ENCODE measurements at regions not wholly inside any gene's neighbourhood (a gene's known extent, or its start where the extent isn't known, plus 50 kb on each side); places are given as distances from the start of the nearest gene placed in this dataset.
"Not testable (repeated sequence)": the region's sequence is repeated elsewhere in the genome, so short reads cannot be mapped to it uniquely, and the experiment has no call there.

DNA sequence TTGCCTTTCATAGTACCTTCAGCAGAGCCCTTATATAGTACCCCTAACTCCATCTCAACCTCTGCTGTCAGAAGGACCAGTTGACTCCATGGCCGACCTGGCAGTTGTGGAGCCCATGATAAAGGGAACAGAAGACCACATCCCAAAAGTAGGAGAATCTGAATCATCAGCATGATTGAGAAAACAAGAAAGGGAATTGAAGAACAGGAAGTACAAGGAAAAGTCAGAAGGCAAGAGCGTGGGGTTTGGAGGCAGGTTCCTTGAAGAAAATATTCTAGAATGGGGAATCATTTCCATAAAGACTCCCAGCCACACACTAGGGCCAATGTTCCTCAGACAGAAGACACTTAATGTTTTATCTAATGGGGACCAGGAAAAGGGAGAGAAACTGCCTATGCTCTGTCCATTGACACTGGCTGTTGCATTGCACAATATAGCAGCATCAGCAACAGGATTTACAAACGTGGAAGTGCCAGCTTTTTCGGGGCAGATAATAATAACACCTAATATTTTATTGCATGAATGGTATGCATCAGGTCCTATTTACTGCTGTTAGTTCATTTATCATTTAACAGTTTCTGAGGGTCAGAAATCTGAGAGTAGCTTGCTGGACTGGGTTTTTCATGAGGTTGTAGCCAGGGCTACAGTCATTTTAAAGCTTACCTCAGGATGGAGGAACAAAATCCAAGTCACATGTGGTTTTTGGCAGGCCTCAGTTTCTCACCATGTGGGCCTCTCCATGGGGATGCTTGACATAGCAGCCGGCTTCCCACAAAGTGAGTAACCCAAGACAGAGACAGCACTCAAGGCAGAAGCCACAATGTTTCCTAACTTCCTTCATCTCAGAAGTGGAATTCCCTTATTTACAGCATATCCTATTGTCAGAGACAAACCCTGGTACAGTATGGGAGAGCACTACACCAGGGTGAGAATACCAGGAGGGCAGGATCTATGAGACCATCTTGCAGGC, 483.4 kb downstream of the PLPP3 start:
- H3F3A ChIP-seq (ENCODE audit: low read depth): no peaks in the 10 kb centered on the region
- no peak overlapping the region for H3K4me3 ChIP-seq
- H3K9me3 Mint-ChIP-seq: no peaks in the 10 kb centered on the region
- no peaks in the 10 kb centered on the region for H3K27me3 ChIP-seq
- H3K36me3 Mint-ChIP-seq: no peaks in the 10 kb centered on the region
- H3K4me1 Mint-ChIP-seq: no peaks in the 10 kb centered on the region
- no peak overlapping the region for H3K27ac ChIP-seq
- no peaks in the 10 kb centered on the region for H3K36me3 ChIP-seq
- peaks cover 10% of the 10 kb centered on the region for H3K4me1 ChIP-seq
- H3K4me2 ChIP-seq: no peak overlapping the region
- H3K27me3 Mint-ChIP-seq (ENCODE audit: insufficient read depth, low read depth): no peaks in the 10 kb centered on the region
- H3K4me3 Mint-ChIP-seq: no peak overlapping the region
- H3K9ac ChIP-seq: no peak overlapping the region
- TF ChIP-seq, protein P1, sequence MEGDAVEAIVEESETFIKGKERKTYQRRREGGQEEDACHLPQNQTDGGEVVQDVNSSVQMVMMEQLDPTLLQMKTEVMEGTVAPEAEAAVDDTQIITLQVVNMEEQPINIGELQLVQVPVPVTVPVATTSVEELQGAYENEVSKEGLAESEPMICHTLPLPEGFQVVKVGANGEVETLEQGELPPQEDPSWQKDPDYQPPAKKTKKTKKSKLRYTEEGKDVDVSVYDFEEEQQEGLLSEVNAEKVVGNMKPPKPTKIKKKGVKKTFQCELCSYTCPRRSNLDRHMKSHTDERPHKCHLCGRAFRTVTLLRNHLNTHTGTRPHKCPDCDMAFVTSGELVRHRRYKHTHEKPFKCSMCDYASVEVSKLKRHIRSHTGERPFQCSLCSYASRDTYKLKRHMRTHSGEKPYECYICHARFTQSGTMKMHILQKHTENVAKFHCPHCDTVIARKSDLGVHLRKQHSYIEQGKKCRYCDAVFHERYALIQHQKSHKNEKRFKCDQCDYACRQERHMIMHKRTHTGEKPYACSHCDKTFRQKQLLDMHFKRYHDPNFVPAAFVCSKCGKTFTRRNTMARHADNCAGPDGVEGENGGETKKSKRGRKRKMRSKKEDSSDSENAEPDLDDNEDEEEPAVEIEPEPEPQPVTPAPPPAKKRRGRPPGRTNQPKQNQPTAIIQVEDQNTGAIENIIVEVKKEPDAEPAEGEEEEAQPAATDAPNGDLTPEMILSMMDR (IDR thresholded peaks at IDR 0.05): no peak
- no peak for TF ChIP-seq EZH2phosphoT487 (IDR thresholded peaks at IDR 0.05)
- no peak for TF ChIP-seq EZH2 (IDR thresholded peaks at IDR 0.05)
- H3K9me3 ChIP-seq (ENCODE audit: low read depth): no peaks in the 10 kb centered on the region
- no peaks in the 10 kb centered on the region for H3K79me2 ChIP-seq (ENCODE audit: low read depth)
- no peaks in the 10 kb centered on the region for H4K20me1 ChIP-seq (ENCODE audit: low read depth)
- no peak for DNase-seq (ENCODE audit: low spot score)
- H2AFZ ChIP-seq (replicated peaks): no peak overlapping the region
- H3K27ac Mint-ChIP-seq: no peak overlapping the region

DNA sequence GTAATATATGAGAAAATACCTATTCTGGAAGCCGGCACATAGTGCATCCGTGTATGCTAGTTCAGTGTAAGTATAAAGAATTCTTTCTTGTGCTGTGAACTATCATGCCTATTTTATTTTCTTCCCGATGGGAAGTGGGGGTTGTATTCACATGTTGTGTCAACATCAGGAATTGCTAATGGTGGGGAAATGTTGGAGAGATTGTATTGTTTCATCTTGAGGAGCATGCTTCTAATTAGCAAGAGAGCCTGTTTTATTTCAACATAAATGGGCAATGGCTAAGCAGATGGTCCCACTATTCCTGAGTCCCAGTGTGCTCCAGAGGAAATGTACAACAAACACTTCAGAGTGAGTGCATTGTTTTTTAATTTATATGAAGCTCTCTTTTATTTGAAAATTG, 485.2 kb downstream of the PLPP3 start:
- Histone ChIP-seq H3K27me3 (no peaks in the 10 kb centered on the region), H3F3A (ENCODE audit: low read depth) (no peaks in the 10 kb centered on the region), H3K79me2 (ENCODE audit: low read depth) (no peaks in the 10 kb centered on the region), H3K27ac (no peak overlapping the region), H2AFZ (replicated peaks) (no peak overlapping the region), H3K4me3 (no peak overlapping the region), H3K4me2 (no peak overlapping the region), H3K9me3 (ENCODE audit: low read depth) (no peaks in the 10 kb centered on the region), H4K20me1 (ENCODE audit: low read depth) (no peaks in the 10 kb centered on the region), H3K36me3 (no peaks in the 10 kb centered on the region), H3K4me1 (peaks cover 10% of the 10 kb centered on the region), H3K9ac (no peak overlapping the region)
- DNase-seq (ENCODE audit: low spot score): no peak
- TF ChIP-seq EZH2phosphoT487 (IDR thresholded peaks at IDR 0.05): no peak
- TF ChIP-seq, protein P1 (IDR thresholded peaks at IDR 0.05): no peak
- TF ChIP-seq EZH2 (IDR thresholded peaks at IDR 0.05): no peak
- Mint-ChIP-seq H3K27ac (peak overlapping the region; percentile 50), H3K9me3 (no peaks in the 10 kb centered on the region), H3K27me3 (ENCODE audit: insufficient read depth, low read depth) (no peaks in the 10 kb centered on the region), H3K36me3 (no peaks in the 10 kb centered on the region), H3K4me3 (no peak overlapping the region), H3K4me1 (no peaks in the 10 kb centered on the region)

DNA sequence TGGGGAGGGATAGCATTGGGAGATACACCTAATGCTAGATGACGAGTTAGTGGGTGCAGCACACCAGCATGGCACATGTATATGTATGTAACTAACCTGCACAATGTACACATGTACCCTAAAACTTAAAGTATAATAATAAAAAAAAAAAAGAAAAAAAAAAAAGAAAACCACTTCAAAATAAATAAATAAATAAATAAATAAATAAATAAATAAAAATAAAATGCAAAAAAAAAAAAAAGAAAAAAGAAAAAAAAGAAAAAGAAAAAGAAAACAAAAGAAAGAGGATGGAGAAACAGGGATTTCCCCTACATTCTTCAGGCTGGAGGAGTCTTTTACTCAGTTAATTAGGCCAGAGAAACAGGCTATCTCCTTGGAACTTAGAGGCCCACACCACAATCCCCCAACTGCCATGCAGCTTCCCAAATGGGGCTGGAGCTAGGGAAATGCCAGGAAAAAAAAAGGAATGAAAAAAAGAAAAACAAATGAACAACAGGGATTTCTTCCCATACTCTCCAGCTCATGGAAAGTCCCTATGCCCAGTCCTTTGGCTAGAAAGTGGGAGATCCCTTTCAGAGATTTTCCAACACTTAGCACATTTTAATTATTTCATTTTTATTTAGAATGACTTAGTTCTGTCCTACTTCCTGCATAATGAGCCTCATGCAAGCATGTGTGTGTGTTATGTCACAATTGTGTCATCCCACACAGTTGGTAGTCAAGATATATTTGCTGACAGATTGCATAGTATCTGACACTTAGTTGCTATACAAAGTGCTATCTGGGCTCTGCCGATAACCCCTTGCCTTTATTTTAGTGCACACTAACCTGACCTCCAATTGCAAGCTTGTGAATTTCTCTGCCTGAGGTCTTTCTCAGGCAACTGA, 486.4 kb downstream of the PLPP3 start:
- no peak for TF ChIP-seq EZH2phosphoT487 (IDR thresholded peaks at IDR 0.05)
- TF ChIP-seq, protein P1 (IDR thresholded peaks at IDR 0.05): no peak
- no peak for TF ChIP-seq EZH2 (IDR thresholded peaks at IDR 0.05)

DNA sequence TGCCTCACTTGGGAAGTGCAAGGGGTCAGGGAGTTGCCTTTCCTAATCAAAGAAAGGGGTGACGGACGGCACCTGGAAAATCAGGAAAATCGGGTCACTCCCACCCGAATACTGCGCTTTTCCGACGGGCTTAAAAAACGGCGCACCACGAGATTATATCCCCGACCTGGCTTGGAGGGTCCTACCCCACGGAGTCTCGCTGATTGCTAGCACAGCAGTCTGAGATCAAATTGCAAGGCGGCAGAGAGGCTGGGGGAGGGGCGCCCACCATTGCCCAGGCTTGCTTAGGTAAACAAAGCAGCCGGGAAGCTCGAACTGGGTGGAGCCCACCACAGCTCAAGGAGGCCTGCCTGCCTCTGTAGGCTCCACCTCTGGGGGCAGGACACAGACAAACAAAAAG, 489.5 kb downstream of the PLPP3 start:
- peaks cover 12% of the 10 kb centered on the region for H3K9me3 Mint-ChIP-seq
- not testable (repeated sequence) for H3K79me2 ChIP-seq (ENCODE audit: low read depth); H3F3A ChIP-seq (ENCODE audit: low read depth); H3K9me3 ChIP-seq (ENCODE audit: low read depth); H3K27me3 ChIP-seq; H3K9ac ChIP-seq; DNase-seq (ENCODE audit: low spot score); H3K36me3 Mint-ChIP-seq; H3K27me3 Mint-ChIP-seq (ENCODE audit: insufficient read depth, low read depth); H4K20me1 ChIP-seq (ENCODE audit: low read depth); H3K4me1 Mint-ChIP-seq; H3K4me3 ChIP-seq; H3K4me2 ChIP-seq; H3K36me3 ChIP-seq; H3K4me3 Mint-ChIP-seq; H3K27ac ChIP-seq; H3K27ac Mint-ChIP-seq; H2AFZ ChIP-seq (replicated peaks)
- peaks cover 10% of the 10 kb centered on the region for H3K4me1 ChIP-seq

More for the DNA sequence above, 486.4 kb downstream of the PLPP3 start:
- no peaks in the 10 kb centered on the region for H3K79me2 ChIP-seq (ENCODE audit: low read depth)
- H3K36me3 ChIP-seq: no peaks in the 10 kb centered on the region
- H3K9me3 ChIP-seq (ENCODE audit: low read depth): no peaks in the 10 kb centered on the region
- no peaks in the 10 kb centered on the region for H4K20me1 ChIP-seq (ENCODE audit: low read depth)
- H3K4me1 Mint-ChIP-seq: no peaks in the 10 kb centered on the region
- no peaks in the 10 kb centered on the region for H3F3A ChIP-seq (ENCODE audit: low read depth)
- no peak overlapping the region for H3K27ac Mint-ChIP-seq
- no peak overlapping the region for H3K4me3 Mint-ChIP-seq
- H3K4me3 ChIP-seq: no peak overlapping the region
- H3K27ac ChIP-seq: no peak overlapping the region
- peaks cover 10% of the 10 kb centered on the region for H3K4me1 ChIP-seq
- DNase-seq (ENCODE audit: low spot score): peak; percentile 41
- no peak overlapping the region for H3K9ac ChIP-seq
- H3K27me3 Mint-ChIP-seq (ENCODE audit: insufficient read depth, low read depth): no peaks in the 10 kb centered on the region
- peaks cover 12% of the 10 kb centered on the region for H3K9me3 Mint-ChIP-seq
- H3K4me2 ChIP-seq: peak overlapping the region; percentile 9
- peak overlapping the region; percentile 15 for H2AFZ ChIP-seq (replicated peaks)
- H3K36me3 Mint-ChIP-seq: no peaks in the 10 kb centered on the region
- no peaks in the 10 kb centered on the region for H3K27me3 ChIP-seq

Data from neural progenitor cell (in vitro differentiated cells).